Testis (tissue), 2 donors: ENCODE measurements at regions not wholly inside any gene's neighbourhood (a gene's known extent, or its start where the extent isn't known, plus 50 kb on each side); places are given as distances from the start of the nearest gene placed in this dataset.

Experiments used
- DNase-seq: peaks from one replicate; pipeline ENCODE4 v3.0.0-alpha.2; 2019
- H3K27ac ChIP-seq, 2 donors: fragments of 200-600 bp; sonication (generic); one replicate each; pipeline ENCODE4 v1.5.1; 2019
- H3K27me3 ChIP-seq: fragments of 200-600 bp; sonication (generic); one replicate; pipeline ENCODE4 v1.5.1; 2019
- H3K36me3 ChIP-seq: fragments of 200-600 bp; sonication (generic); one replicate; pipeline ENCODE4 v1.5.1; 2017; ENCODE audit warnings: low read depth; ENCODE audit errors: missing control alignments
- H3K4me1 ChIP-seq: fragments of 200-600 bp; sonication (generic); one replicate; pipeline ENCODE4 v1.5.1; 2019
- H3K4me3 ChIP-seq, 2 donors: fragments of 200-600 bp; sonication (generic); one replicate each; pipeline ENCODE4 v1.5.1; 2017 to 2019
- H3K9me3 ChIP-seq: fragments of 200-600 bp; sonication (generic); one replicate; pipeline ENCODE4 v1.5.1; 2017
- CTCF ChIP-seq, 3 experiments: fragments of 450-650 bp in 2 of 3; fragments of 200-600 bp in 1 of 3; sonication (generic) in 1 of 3; IDR thresholded peaks; one replicate each; pipeline ENCODE4 v1.5.1; 2016 to 2019; ENCODE audit warnings: antibody characterized with exemption in 3 of 3, mild to moderate bottlenecking in 2 of 3, moderate library complexity in 1 of 3
- POLR2A ChIP-seq: fragments of 450-650 bp; IDR thresholded peaks from one replicate; pipeline ENCODE4 v1.6.1; 2017; ENCODE audit warnings: antibody characterized with exemption, mild to moderate bottlenecking, moderate library complexity
- WGBS, 2 donors: methylation state at CpG; one replicate each; pipeline ENCODE4 v1.1.5; 2018; 5-methylcytosine and 5-hydroxymethylcytosine counted together
- intact Hi-C: fragments of 100-400 bp; cut with DNase I; formaldehyde crosslinking; loops from one replicate; pipeline ENCODE4 v1.15.1; 2023; ENCODE audit warnings: low total_unique reads

GRCh38 chr5:116389601-116390000 is 185.0 kb downstream of the SEMA6A start:
- Histone ChIP-seq H3K4me1 (no peaks in the 10 kb centered on the region), H3K27me3 (no peaks in the 10 kb centered on the region), H3K36me3 (no peaks in the 10 kb centered on the region)

GRCh38 chr5:116388564-116389258 is 185.9 kb downstream of the SEMA6A start:
- H3K27ac ChIP-seq = no peak overlapping the region
- TF ChIP-seq POLR2A (no peak), CTCF (IDR thresholded peaks at IDR 0.05) (no peak)
- H3K27me3 ChIP-seq = no peaks in the 10 kb centered on the region
- DNase-seq = no peak
- no peaks in the 10 kb centered on the region for H3K9me3 ChIP-seq
- H3K4me3 ChIP-seq = no peak overlapping the region
- H3K36me3 ChIP-seq = no peaks in the 10 kb centered on the region
- intact Hi-C loops = no loop called here
- H3K4me1 ChIP-seq = no peaks in the 10 kb centered on the region
- 71 to 83% methylated on average over 11 of the region's 11 CpGs for WGBS, 2 donors

More at GRCh38 chr5:116389601-116390000, 185.0 kb downstream of the SEMA6A start:
- no peak for DNase-seq
- Histone ChIP-seq H3K27ac (no peak overlapping the region), H3K4me3 (no peak overlapping the region), H3K9me3 (no peaks in the 10 kb centered on the region)
- WGBS, 2 donors = 97 to 100% methylated on average over 1 of the region's 1 CpG
- intact Hi-C loops = no loop called here
- TF ChIP-seq POLR2A (no peak), CTCF (IDR thresholded peaks at IDR 0.05) (no peak)

- Histone ChIP-seq H3K4me1 (no peaks in the 10 kb centered on the region), H3K36me3 (no peaks in the 10 kb centered on the region), H3K4me3 (no peak overlapping the region), H3K27ac (no peak overlapping the region), H3K9me3 (no peaks in the 10 kb centered on the region), H3K27me3 (no peaks in the 10 kb centered on the region)
- WGBS, 2 donors = 91 to 92% methylated on average over 3 of the region's 3 CpGs
- intact Hi-C loops = no loop called here
- no peak for DNase-seq
- TF ChIP-seq CTCF (IDR thresholded peaks at IDR 0.05) (no peak), POLR2A (no peak)
These were observed 186.9 kb downstream of the SEMA6A start for GRCh38 chr5:116387738-116388137.

- Histone ChIP-seq H3K27me3 (no peaks in the 10 kb centered on the region), H3K4me3 (no peak overlapping the region), H3K36me3 (no peaks in the 10 kb centered on the region), H3K9me3 (no peaks in the 10 kb centered on the region), H3K4me1 (no peaks in the 10 kb centered on the region), H3K27ac (no peak overlapping the region)
- WGBS, 2 donors = 85 to 92% methylated on average over 5 of the region's 5 CpGs
- TF ChIP-seq POLR2A = no peak
- no peak for TF ChIP-seq CTCF (IDR thresholded peaks at IDR 0.05)
- intact Hi-C loops = no loop called here
- no peak for DNase-seq
These were observed 188.0 kb downstream of the SEMA6A start for GRCh38 chr5:116386633-116387032.

- no peaks in the 10 kb centered on the region for H3K4me1 ChIP-seq
- TF ChIP-seq POLR2A (no peak), CTCF (IDR thresholded peaks at IDR 0.05) (no peak)
- H3K36me3 ChIP-seq = no peaks in the 10 kb centered on the region
- H3K9me3 ChIP-seq = no peaks in the 10 kb centered on the region
- no peak overlapping the region for H3K27ac ChIP-seq
- no peak overlapping the region for H3K4me3 ChIP-seq
- 48 to 49% methylated on average over 3 of the region's 3 CpGs for WGBS, 2 donors
- intact Hi-C loops = no loop called here
- DNase-seq = no peak
- H3K27me3 ChIP-seq = no peaks in the 10 kb centered on the region
These were observed 191.8 kb downstream of the SEMA6A start for GRCh38 chr5:116382874-116383266.
